ENCODE measurements at regions not wholly inside any gene's neighbourhood (a gene's known extent, or its start where the extent isn't known, plus 50 kb on each side); places are given as distances from the start of the nearest gene placed in this dataset.

GRCh38 chr16:79267781-79268180, 332.8 kb downstream of the MAF start:
- no peak overlapping the region for H3K4me3 ChIP-seq (ENCODE audit: low read depth, low read length, poor library complexity, severe bottlenecking)
- peaks cover 23% of the 10 kb centered on the region for H3K4me1 ChIP-seq (ENCODE audit: insufficient read depth, low read length, poor library complexity, severe bottlenecking)
- no peaks in the 10 kb centered on the region for H3K79me2 ChIP-seq (ENCODE audit: insufficient read depth, low read depth, low read length)
- intact Hi-C loops (cut with micrococcal nuclease; ENCODE audit: unreplicated experiment): no loop called here
- H4K20me1 ChIP-seq (ENCODE audit: insufficient read depth, low read length): no peaks in the 10 kb centered on the region
- H3K9me2 ChIP-seq (ENCODE audit: insufficient read depth, low read length): no peaks in the 10 kb centered on the region
- no TSS peak for BruUV-seq (replicated peaks)
- POLR2A ChIA-PET: no interaction called here
- DNase-seq (ENCODE audit: low spot score): no peak
- H3K27ac ChIP-seq (ENCODE audit: low read depth, low read length, poor library complexity, severe bottlenecking): no peak overlapping the region
- H3K4me2 ChIP-seq (ENCODE audit: low read length): no peak overlapping the region
- TF ChIP-seq EZH2phosphoT487 (IDR thresholded peaks at IDR 0.05; ENCODE audit: borderline replicate concordance, low read depth, low read length): no peak
- no peak for TF ChIP-seq CTCF (conservative IDR thresholded peaks at IDR 0.05; ENCODE audit: low read length)
- H3K9me3 ChIP-seq (ENCODE audit: low read length): no peaks in the 10 kb centered on the region
- CTCF ChIA-PET (ENCODE audit: unreplicated experiment): interaction anchor here (0.5 kb wide), 1 partner anchor 1317 kb away, joined by 5 read pairs; no protein-coding TSS in a partner anchor
- no peak overlapping the region for H2AFZ ChIP-seq (ENCODE audit: low read length)
- H3K36me3 ChIP-seq (ENCODE audit: insufficient read depth, low read length): no peaks in the 10 kb centered on the region

GRCh38 chr16:79267146-79267545, 333.4 kb downstream of the MAF start:
- Histone ChIP-seq H3K9me2 (ENCODE audit: insufficient read depth, low read length) (no peaks in the 10 kb centered on the region), H3K4me3 (ENCODE audit: low read depth, low read length, poor library complexity, severe bottlenecking) (no peak overlapping the region), H4K20me1 (ENCODE audit: insufficient read depth, low read length) (no peaks in the 10 kb centered on the region), H3K4me2 (ENCODE audit: low read length) (no peak overlapping the region), H2AFZ (ENCODE audit: low read length) (no peak overlapping the region), H3K79me2 (ENCODE audit: insufficient read depth, low read depth, low read length) (no peaks in the 10 kb centered on the region), H3K27ac (ENCODE audit: low read depth, low read length, poor library complexity, severe bottlenecking) (no peak overlapping the region), H3K36me3 (ENCODE audit: insufficient read depth, low read length) (no peaks in the 10 kb centered on the region), H3K4me1 (ENCODE audit: insufficient read depth, low read length, poor library complexity, severe bottlenecking) (peaks cover 23% of the 10 kb centered on the region), H3K9me3 (ENCODE audit: low read length) (no peaks in the 10 kb centered on the region)
- ChIA-PET CTCF (ENCODE audit: unreplicated experiment) (interaction anchor here (0.5 kb wide), 1 partner anchor 1317 kb away, joined by 5 read pairs; no protein-coding TSS in a partner anchor), POLR2A (no interaction called here)
- intact Hi-C loops (cut with micrococcal nuclease; ENCODE audit: unreplicated experiment): no loop called here
- DNase-seq (ENCODE audit: low spot score): no peak
- TF ChIP-seq EZH2phosphoT487 (IDR thresholded peaks at IDR 0.05; ENCODE audit: borderline replicate concordance, low read depth, low read length) (no peak), CTCF (conservative IDR thresholded peaks at IDR 0.05; ENCODE audit: low read length) (no peak)
- BruUV-seq (replicated peaks): no TSS peak

- no TSS peak for BruUV-seq (replicated peaks)
- intact Hi-C loops (cut with micrococcal nuclease; ENCODE audit: unreplicated experiment): no loop called here
- ChIA-PET CTCF (ENCODE audit: unreplicated experiment) (no interaction called here), POLR2A (no interaction called here)
- Histone ChIP-seq H3K36me3 (ENCODE audit: insufficient read depth, low read length) (no peaks in the 10 kb centered on the region), H3K79me2 (ENCODE audit: insufficient read depth, low read depth, low read length) (no peaks in the 10 kb centered on the region), H3K4me3 (ENCODE audit: low read depth, low read length, poor library complexity, severe bottlenecking) (no peak overlapping the region), H3K9me3 (ENCODE audit: low read length) (no peaks in the 10 kb centered on the region), H3K4me1 (ENCODE audit: insufficient read depth, low read length, poor library complexity, severe bottlenecking) (peaks cover 23% of the 10 kb centered on the region), H3K4me2 (ENCODE audit: low read length) (no peak overlapping the region), H3K27ac (ENCODE audit: low read depth, low read length, poor library complexity, severe bottlenecking) (no peak overlapping the region), H4K20me1 (ENCODE audit: insufficient read depth, low read length) (no peaks in the 10 kb centered on the region), H2AFZ (ENCODE audit: low read length) (no peak overlapping the region), H3K9me2 (ENCODE audit: insufficient read depth, low read length) (no peaks in the 10 kb centered on the region)
- no peak for DNase-seq (ENCODE audit: low spot score)
- TF ChIP-seq EZH2phosphoT487 (IDR thresholded peaks at IDR 0.05; ENCODE audit: borderline replicate concordance, low read depth, low read length) (no peak), CTCF (conservative IDR thresholded peaks at IDR 0.05; ENCODE audit: low read length) (no peak)
Observed at GRCh38 chr16:79265701-79266100, 334.8 kb downstream of the MAF start.
